GM12878 (cell line): ENCODE measurements at regions not wholly inside any gene's neighbourhood (a gene's known extent, or its start where the extent isn't known, plus 50 kb on each side); places are given as distances from the start of the nearest gene placed in this dataset.

Experiments used
- ATAC-seq: fragments of 200-7000 bp; cut with Tn5 transposase; 3 replicates; pipeline ENCODE4 v1.9.1; 2020; ENCODE audit warnings: mild to moderate bottlenecking, moderate library complexity
- BruUV-seq: library from RNA; stranded (reverse); fragments of 400-500 nt; replicated peaks from 2 replicates; lab custom pipeline; 2021; lab: Mats Ljungman, UMichigan
- CTCF ChIA-PET: fragments of 300-600 bp; sonication (Branson Sonifier 250); formaldehyde crosslinking; extraction: SDS; loops from one replicate; lab custom pipeline; 2021; ENCODE audit warnings: inconsistent platforms; lab: Yijun Ruan, JAX
- POLR2A ChIA-PET: fragments of 350-600 bp; formaldehyde crosslinking; extraction: SDS; loops from one replicate; lab custom pipeline; 2021; ENCODE audit warnings: inconsistent platforms; lab: Charles Lee
- RAD21 ChIA-PET: fragments of 300-600 bp; sonication (Branson Sonifier 250); formaldehyde crosslinking; loops from one replicate; lab custom pipeline; 2023; ENCODE audit warnings: antibody characterized with exemption; ENCODE audit not compliant: unreplicated experiment; lab: Charles Lee
- SMC1A ChIA-PET: fragments of 300-600 bp; sonication (Branson Sonifier 250); formaldehyde crosslinking; loops from one replicate; lab custom pipeline; 2023; ENCODE audit not compliant: unreplicated experiment, uncharacterized antibody; lab: Charles Lee
- DNase-seq: peaks from one replicate; pipeline ENCODE4 v3.0.0-alpha.2; 2011; ENCODE audit warnings: low read depth, low spot score
- FAIRE-seq: peaks from 3 replicates; lab custom pipeline; 2011; peaks lifted over from hg19 to GRCh38; lab: Jason Lieb, UNC
- H2AFZ ChIP-seq: 2 replicates; pipeline ENCODE4 v1.6.0; 2011; ENCODE audit warnings: low read depth, low read length, control low read depth; ENCODE audit not compliant: control insufficient read depth
- H3K27ac ChIP-seq: 2 replicates; pipeline ENCODE4 v1.5.1; 2011; ENCODE audit warnings: control low read depth; ENCODE audit not compliant: control insufficient read depth, insufficient read depth
- H3K27me3 ChIP-seq, 2 experiments: replicated peaks in 1 of 2; 2 replicates each; pipeline versions ENCODE4 v1.6.0 to v1.6.1; 2011; ENCODE audit warnings: low read length in 1 of 2; ENCODE audit not compliant: control insufficient read depth in 2 of 2, insufficient read depth in 2 of 2
- H3K36me3 ChIP-seq, 2 experiments: 2 replicates each; pipeline ENCODE4 v1.5.1; 2011; ENCODE audit warnings: low read length in 1 of 2; ENCODE audit not compliant: control insufficient read depth in 2 of 2, insufficient read depth in 2 of 2
- H3K4me1 ChIP-seq: 2 replicates; pipeline ENCODE4 v1.6.1; 2011; ENCODE audit warnings: mild to moderate bottlenecking, low read length, moderate library complexity, mixed read lengths; ENCODE audit not compliant: control insufficient read depth, insufficient read depth
- H3K4me2 ChIP-seq: 2 replicates; pipeline ENCODE4 v1.6.0; 2011; ENCODE audit warnings: control low read depth; ENCODE audit not compliant: control insufficient read depth, insufficient read depth
- H3K4me3 ChIP-seq: fragments of 200-600 bp; sonication (generic); 2 replicates; pipeline ENCODE4 v1.5.1; 2016
- H3K79me2 ChIP-seq: 2 replicates; pipeline ENCODE4 v1.6.0; 2011; ENCODE audit warnings: low read length; ENCODE audit not compliant: control insufficient read depth, insufficient read depth
- H3K9ac ChIP-seq: 2 replicates; pipeline ENCODE4 v1.8.0; 2011; ENCODE audit warnings: low read length, control low read depth, mixed read lengths; ENCODE audit not compliant: control insufficient read depth, insufficient read depth
- H3K9me3 ChIP-seq: replicated peaks from 3 replicates; pipeline ENCODE4 v1.5.1; 2011; ENCODE audit warnings: mild to moderate bottlenecking, low read length; ENCODE audit not compliant: control insufficient read depth, insufficient read depth
- H4K20me1 ChIP-seq: 2 replicates; pipeline ENCODE4 v1.6.0; 2011; ENCODE audit not compliant: control insufficient read depth, insufficient read depth
- BCL11A ChIP-seq: IDR thresholded peaks from 2 replicates; pipeline ENCODE4 v1.6.1; 2011; ENCODE audit warnings: low read depth, low read length
- BHLHE40 ChIP-seq, 2 experiments: fragments of 450-650 bp in 1 of 2; IDR thresholded peaks; 2 replicates each; pipeline ENCODE4 v1.6.1; 2011 to 2017; ENCODE audit warnings: low read depth in 2 of 2, borderline replicate concordance in 1 of 2, improper control_type of control experiment in 1 of 2, low read length in 1 of 2, mild to moderate bottlenecking in 1 of 2
- ESRRA ChIP-seq: IDR thresholded peaks from 2 replicates; pipeline ENCODE4 v1.6.1; 2012; ENCODE audit warnings: mild to moderate bottlenecking, low read length, improper control_type of control experiment
- IKZF2 ChIP-seq, 2 experiments: fragments of 450-650 bp; IDR thresholded peaks; 2 replicates each; pipeline ENCODE4 v1.6.1; 2017; ENCODE audit warnings: mild to moderate bottlenecking in 2 of 2, moderate library complexity in 2 of 2
- JUNB ChIP-seq: IDR thresholded peaks from 2 replicates; pipeline ENCODE4 v1.6.1; 2016; ENCODE audit warnings: antibody characterized with exemption, mild to moderate bottlenecking
- NFIC ChIP-seq: IDR thresholded peaks from 2 replicates; pipeline ENCODE4 v1.6.1; 2012; ENCODE audit warnings: low read depth, mild to moderate bottlenecking, inconsistent platforms, low read length, moderate library complexity
- WGBS: methylation state at CpG from one replicate; pipeline ENCODE4 v1.1.6; 2016; ENCODE audit warnings: low lambda C conversion rate; ENCODE audit not compliant: insufficient replicate concordance, insufficient coverage; ENCODE audit errors: missing lambda C conversion rate; 5-methylcytosine and 5-hydroxymethylcytosine counted together
- in situ Hi-C: fragments of 300-500 bp; cut with MboI; formaldehyde crosslinking; loops from 9 replicates; pipeline ENCODE4 v1.14.3; 2018; ENCODE audit warnings: mixed read lengths
- intact Hi-C: fragments of 100-400 bp; cut with micrococcal nuclease; formaldehyde crosslinking; loops from one replicate; pipeline ENCODE4 v1.14.2; 2022; ENCODE audit not compliant: unreplicated experiment
- TF ChIP-seq, protein P1 (sequence below): IDR thresholded peaks from 2 replicates; pipeline ENCODE4 v1.6.1; 2011; ENCODE audit warnings: low read depth, mild to moderate bottlenecking, low read length, moderate library complexity, borderline replicate concordance; ENCODE audit errors: extremely low read depth

DNA sequence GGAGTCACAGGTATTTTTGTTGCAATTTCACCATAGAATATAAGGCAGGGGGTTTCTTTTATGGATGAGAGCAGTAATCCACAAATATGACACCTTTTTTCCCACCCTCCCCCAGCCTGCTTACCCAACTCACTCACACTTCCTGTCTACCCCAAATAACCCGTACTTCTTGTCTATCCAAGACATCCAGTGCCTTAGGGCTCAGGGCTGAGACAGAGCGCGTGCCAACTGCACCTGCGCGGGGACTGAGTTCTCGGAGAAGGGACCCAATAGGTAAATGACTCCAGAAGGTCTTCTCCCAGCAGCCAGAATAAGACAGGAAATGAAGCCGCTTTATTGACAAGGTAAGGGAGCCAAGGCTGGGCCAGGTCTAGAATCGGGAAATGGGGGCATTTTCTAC is 369.1 kb downstream of the SIPA1L2 start (continued):
- TF ChIP-seq, protein P1, sequence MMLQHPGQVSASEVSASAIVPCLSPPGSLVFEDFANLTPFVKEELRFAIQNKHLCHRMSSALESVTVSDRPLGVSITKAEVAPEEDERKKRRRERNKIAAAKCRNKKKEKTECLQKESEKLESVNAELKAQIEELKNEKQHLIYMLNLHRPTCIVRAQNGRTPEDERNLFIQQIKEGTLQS, result no peak
- no peak for TF ChIP-seq BCL11A
- TF ChIP-seq NFIC, result no peak

DNA sequence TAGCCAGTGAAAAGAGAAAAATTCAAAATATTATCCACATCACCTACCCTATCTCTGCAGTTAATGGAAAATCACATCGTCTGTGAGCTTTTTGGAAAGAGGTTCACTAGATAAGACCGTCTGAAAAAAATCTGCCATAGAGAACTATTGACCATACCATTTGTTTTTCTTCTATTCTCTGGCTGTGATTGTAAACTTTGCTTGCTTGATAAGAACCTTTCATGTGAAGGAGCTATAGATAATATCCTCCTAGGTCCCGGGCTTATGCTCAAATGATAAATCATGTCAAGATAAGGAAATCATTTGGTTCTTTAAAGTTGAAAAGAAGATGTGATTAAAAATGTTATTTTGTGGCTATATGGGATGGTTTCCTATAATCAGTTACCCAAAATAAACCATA is 369.9 kb downstream of the SIPA1L2 start:
- no peak overlapping the region for H3K27ac ChIP-seq
- no peaks in the 10 kb centered on the region for H3K4me1 ChIP-seq
- no peak overlapping the region for H2AFZ ChIP-seq
- intact Hi-C loops (no loop called here), in situ Hi-C loops (no loop called here)
- no peak for DNase-seq
- no peaks in the 10 kb centered on the region for H4K20me1 ChIP-seq
- no TSS peak for BruUV-seq
- no peaks in the 10 kb centered on the region; a peak in 1 of 4 replicates for H3K27me3 ChIP-seq
- ChIA-PET SMC1A (interaction anchor here (0.5 kb wide), 1 partner anchor 1568 kb away, joined by 4 read pairs; no protein-coding TSS in a partner anchor), POLR2A (no interaction called here), RAD21 (interaction anchor here (0.6 kb wide), 1 partner anchor 394 kb away, joined by 3 read pairs; no protein-coding TSS in a partner anchor), CTCF (no interaction called here)
- H3K4me3 ChIP-seq, result no peak overlapping the region
- no peak for TF ChIP-seq JUNB
- TF ChIP-seq IKZF2 (IDR thresholded peaks at IDR 0.05), result no peak
- no peak for TF ChIP-seq BHLHE40 (IDR thresholded peaks at IDR 0.05; ENCODE audit: borderline replicate concordance in 1 of 2, low read depth in 2 of 2, low read length in 1 of 2)
- no peak for TF ChIP-seq ESRRA
- no peak for ATAC-seq
- H3K9ac ChIP-seq, result no peak overlapping the region
- H3K4me2 ChIP-seq, result no peak overlapping the region
- 0% methylated on average over 3 of the region's 3 CpGs for WGBS
- no peaks in the 10 kb centered on the region for H3K9me3 ChIP-seq
- no peaks in the 10 kb centered on the region for H3K79me2 ChIP-seq
- H3K36me3 ChIP-seq, result no peaks in the 10 kb centered on the region
- no peak for FAIRE-seq
